B cell (primary cell): ENCODE measurements at regions not wholly inside any gene's neighbourhood (a gene's known extent, or its start where the extent isn't known, plus 50 kb on each side); places are given as distances from the start of the nearest gene placed in this dataset.
"Not testable (repeated sequence)": the region's sequence is repeated elsewhere in the genome, so short reads cannot be mapped to it uniquely, and the experiment has no call there.

Source experiments
- EZH2 ChIP-seq: IDR thresholded peaks from 2 replicates; pipeline ENCODE4 v1.6.1; 2012; ENCODE audit warnings: borderline replicate concordance, low read depth, mild to moderate bottlenecking, moderate library complexity, low read length; ENCODE audit not compliant: insufficient read depth, poor library complexity, severe bottlenecking
- TF ChIP-seq, protein P1 (sequence below): fragments of 200-600 bp; IDR thresholded peaks from one replicate; pipeline ENCODE4 v1.8.0; 2022; ENCODE audit warnings: antibody characterized with exemption, mild to moderate bottlenecking

DNA sequence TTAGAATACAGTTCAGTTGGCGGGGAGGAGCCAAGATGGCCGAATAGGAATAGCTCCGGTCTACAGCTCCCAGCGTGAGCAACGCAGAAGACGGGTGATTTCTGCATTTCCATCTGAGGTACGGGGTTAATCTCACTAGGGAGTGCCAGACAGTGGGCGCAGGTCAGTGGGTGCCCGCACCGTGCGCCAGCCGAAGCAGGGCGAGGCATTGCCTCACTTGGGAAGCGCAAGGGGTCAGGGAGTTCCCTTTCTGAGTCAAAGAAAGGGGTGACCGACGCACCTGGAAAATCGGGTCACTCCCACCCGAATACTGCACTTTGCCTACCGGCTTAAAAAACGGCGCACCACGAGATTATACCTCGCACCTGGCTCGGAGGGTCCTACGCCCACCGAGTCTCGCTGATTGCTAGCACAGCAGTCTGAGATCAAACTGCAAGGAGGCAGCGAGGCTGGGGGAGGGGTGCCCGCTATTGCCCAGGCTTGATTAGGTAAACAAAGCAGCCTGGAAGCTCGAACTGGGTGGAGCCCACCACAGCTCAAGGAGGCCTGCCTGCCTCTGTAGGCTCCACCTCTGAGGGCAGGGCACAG lies 631.5 kb upstream of the NECTIN3 start:
- TF ChIP-seq, protein P1, sequence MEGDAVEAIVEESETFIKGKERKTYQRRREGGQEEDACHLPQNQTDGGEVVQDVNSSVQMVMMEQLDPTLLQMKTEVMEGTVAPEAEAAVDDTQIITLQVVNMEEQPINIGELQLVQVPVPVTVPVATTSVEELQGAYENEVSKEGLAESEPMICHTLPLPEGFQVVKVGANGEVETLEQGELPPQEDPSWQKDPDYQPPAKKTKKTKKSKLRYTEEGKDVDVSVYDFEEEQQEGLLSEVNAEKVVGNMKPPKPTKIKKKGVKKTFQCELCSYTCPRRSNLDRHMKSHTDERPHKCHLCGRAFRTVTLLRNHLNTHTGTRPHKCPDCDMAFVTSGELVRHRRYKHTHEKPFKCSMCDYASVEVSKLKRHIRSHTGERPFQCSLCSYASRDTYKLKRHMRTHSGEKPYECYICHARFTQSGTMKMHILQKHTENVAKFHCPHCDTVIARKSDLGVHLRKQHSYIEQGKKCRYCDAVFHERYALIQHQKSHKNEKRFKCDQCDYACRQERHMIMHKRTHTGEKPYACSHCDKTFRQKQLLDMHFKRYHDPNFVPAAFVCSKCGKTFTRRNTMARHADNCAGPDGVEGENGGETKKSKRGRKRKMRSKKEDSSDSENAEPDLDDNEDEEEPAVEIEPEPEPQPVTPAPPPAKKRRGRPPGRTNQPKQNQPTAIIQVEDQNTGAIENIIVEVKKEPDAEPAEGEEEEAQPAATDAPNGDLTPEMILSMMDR: not testable (repeated sequence)
- not testable (repeated sequence) for TF ChIP-seq EZH2
